GM23338 (cell line): ENCODE measurements at regions not wholly inside any gene's neighbourhood (a gene's known extent, or its start where the extent isn't known, plus 50 kb on each side); places are given as distances from the start of the nearest gene placed in this dataset.

Experiments
- ATAC-seq: fragments of 200-7000 bp; cut with Tn5 transposase; 3 replicates; pipeline ENCODE4 v1.9.1; 2020
- DNase-seq: peaks from one replicate; pipeline ENCODE4 v3.0.0-alpha.2; 2015; ENCODE audit warnings: low spot score
- H2AFZ ChIP-seq: fragments of 200-600 bp; sonication (generic); 2 replicates; pipeline ENCODE4 v1.8.0; 2016; ENCODE audit warnings: antibody characterized with exemption, mild to moderate bottlenecking, moderate library complexity
- H3F3A ChIP-seq: fragments of 200-600 bp; sonication (generic); replicated peaks from 2 replicates; pipeline ENCODE4 v1.8.0; 2017; ENCODE audit warnings: antibody characterized with exemption, mixed run types, low read depth
- H3K27ac ChIP-seq: fragments of 200-600 bp; sonication (generic); 2 replicates; pipeline ENCODE4 v1.6.1; 2016; ENCODE audit warnings: low read depth
- H3K27me3 ChIP-seq: fragments of 200-600 bp; sonication (generic); 2 replicates; pipeline ENCODE4 v1.8.0; 2016; ENCODE audit warnings: mild to moderate bottlenecking, mixed run types, moderate library complexity; ENCODE audit not compliant: insufficient read depth
- H3K36me3 ChIP-seq: fragments of 200-600 bp; sonication (generic); 2 replicates; pipeline ENCODE4 v1.8.0; 2016; ENCODE audit warnings: mild to moderate bottlenecking; ENCODE audit not compliant: insufficient read depth
- H3K4me1 ChIP-seq: fragments of 200-600 bp; sonication (generic); 2 replicates; pipeline ENCODE4 v1.8.0; 2016; ENCODE audit warnings: mild to moderate bottlenecking, moderate library complexity; ENCODE audit not compliant: insufficient read depth
- H3K4me2 ChIP-seq: fragments of 200-600 bp; sonication (generic); 2 replicates; pipeline ENCODE4 v1.7.1; 2017; ENCODE audit warnings: mixed run types
- H3K4me3 ChIP-seq: fragments of 200-600 bp; sonication (generic); 2 replicates; pipeline ENCODE4 v1.6.1; 2016; ENCODE audit warnings: mixed run types
- H3K79me2 ChIP-seq: fragments of 200-600 bp; sonication (generic); replicated peaks from 2 replicates; pipeline ENCODE4 v1.8.0; 2017; ENCODE audit warnings: mild to moderate bottlenecking; ENCODE audit not compliant: insufficient read depth
- H3K9me2 ChIP-seq: fragments of 200-600 bp; sonication (generic); 2 replicates; pipeline ENCODE4 v1.8.0; 2017; ENCODE audit not compliant: insufficient read depth
- H4K20me1 ChIP-seq: fragments of 200-600 bp; sonication (generic); replicated peaks from 2 replicates; pipeline ENCODE4 v1.8.0; 2017; ENCODE audit warnings: mild to moderate bottlenecking; ENCODE audit not compliant: insufficient read depth
- H3K27ac Mint-ChIP-seq: 2 replicates; pipeline ENCODE4 v1.8.0; 2020; ENCODE audit warnings: inconsistent platforms, mild to moderate bottlenecking, moderate library complexity, mixed read lengths
- H3K27me3 Mint-ChIP-seq: 3 replicates; pipeline ENCODE4 v1.8.0; 2022; ENCODE audit warnings: low read depth, mild to moderate bottlenecking, moderate library complexity, mixed read lengths, inconsistent platforms; ENCODE audit not compliant: insufficient read depth, poor library complexity
- H3K36me3 Mint-ChIP-seq: 3 replicates; pipeline ENCODE4 v1.8.0; 2021; ENCODE audit warnings: low read depth, mild to moderate bottlenecking, inconsistent platforms, moderate library complexity, mixed read lengths
- H3K4me1 Mint-ChIP-seq: 3 replicates; pipeline ENCODE4 v1.8.0; 2020; ENCODE audit warnings: mild to moderate bottlenecking, inconsistent platforms, mixed read lengths
- H3K4me3 Mint-ChIP-seq: 3 replicates; pipeline ENCODE4 v1.8.0; 2021; ENCODE audit warnings: moderate library complexity, mild to moderate bottlenecking, inconsistent platforms, mixed read lengths
- H3K9me3 Mint-ChIP-seq: 3 replicates; pipeline ENCODE4 v1.8.0; 2020; ENCODE audit warnings: moderate library complexity, mild to moderate bottlenecking, inconsistent platforms, mixed read lengths
- CREB1 ChIP-seq: fragments of 250-450 bp; sonication (Bioruptor Pico); IDR thresholded peaks from 2 replicates; pipeline ENCODE4 v1.5.0; 2020; ENCODE audit warnings: low read depth, mild to moderate bottlenecking, moderate library complexity
- CTCF ChIP-seq, 2 experiments: fragments of 200-600 bp in 1 of 2; sonication (generic) in 1 of 2; conservative IDR thresholded peaks; 2 replicates each; pipeline versions ENCODE4 v1.5.1 to v1.6.1; 2016 to 2017; ENCODE audit warnings: antibody characterized with exemption in 2 of 2, low read depth in 2 of 2, mild to moderate bottlenecking in 2 of 2, moderate library complexity in 1 of 2
- ETS1 ChIP-seq: IDR thresholded peaks from 2 replicates; pipeline ENCODE4 v1.6.1; 2016; ENCODE audit warnings: antibody characterized with exemption
- EZH2 ChIP-seq: fragments of 200-600 bp; sonication (generic); IDR thresholded peaks from one replicate; pipeline ENCODE4 v1.8.0; 2017; ENCODE audit warnings: antibody characterized with exemption, mild to moderate bottlenecking, low read depth; ENCODE audit not compliant: unreplicated experiment
- EZH2phosphoT487 ChIP-seq: fragments of 200-600 bp; sonication (generic); IDR thresholded peaks from one replicate; pipeline ENCODE4 v1.8.1; 2018; ENCODE audit warnings: antibody characterized with exemption; ENCODE audit not compliant: unreplicated experiment
- JUNB ChIP-seq: IDR thresholded peaks from one replicate; pipeline ENCODE4 v1.6.1; 2016; ENCODE audit warnings: antibody characterized with exemption; ENCODE audit not compliant: unreplicated experiment
- NANOG ChIP-seq: IDR thresholded peaks from 2 replicates; pipeline ENCODE4 v1.6.1; 2016; ENCODE audit warnings: antibody characterized with exemption, borderline replicate concordance
- POLR2AphosphoS5 ChIP-seq: IDR thresholded peaks from 2 replicates; pipeline ENCODE4 v1.6.1; 2016; ENCODE audit warnings: antibody characterized with exemption, low read depth
- REST ChIP-seq: IDR thresholded peaks from one replicate; pipeline ENCODE4 v1.6.1; 2018; ENCODE audit warnings: antibody characterized with exemption; ENCODE audit not compliant: unreplicated experiment
- STAT1 ChIP-seq: IDR thresholded peaks from one replicate; pipeline ENCODE4 v1.6.1; 2016; ENCODE audit warnings: antibody characterized with exemption; ENCODE audit not compliant: unreplicated experiment
- ZNF114 ChIP-seq: fragments of 250-450 bp; sonication (Bioruptor Pico); IDR thresholded peaks from 2 replicates; pipeline ENCODE4 v1.5.0; 2020; ENCODE audit warnings: mild to moderate bottlenecking, moderate library complexity
- ZNF331 ChIP-seq: fragments of 250-450 bp; sonication (Bioruptor Pico); IDR thresholded peaks from 2 replicates; pipeline ENCODE4 v1.5.0; 2020; ENCODE audit warnings: low read depth, mild to moderate bottlenecking, moderate library complexity
- ZNF462 ChIP-seq: fragments of 250-450 bp; sonication (Bioruptor Pico); IDR thresholded peaks from 2 replicates; pipeline ENCODE4 v1.5.0; 2020; ENCODE audit warnings: mild to moderate bottlenecking, moderate library complexity

- TF ChIP-seq ZNF462 (CRISPR knock-in tag) (no peak), EZH2 (no peak), REST (no peak), ZNF331 (CRISPR knock-in tag) (no peak), ETS1 (no peak), ZNF114 (CRISPR knock-in tag) (no peak), NANOG (no peak), CTCF (conservative IDR thresholded peaks at IDR 0.05; ENCODE audit: low read depth in 2 of 2) (no peak), JUNB (no peak), STAT1 (no peak), CREB1 (no peak), EZH2phosphoT487 (no peak), POLR2AphosphoS5 (no peak)
- Histone ChIP-seq H3F3A (no peaks in the 10 kb centered on the region), H3K27me3 (no peaks in the 10 kb centered on the region), H3K27ac (no peak overlapping the region), H3K4me3 (no peak overlapping the region), H3K9me2 (0 out of 2 replicates have a peak, but pooled peaks cover 3% of the 10 kb centered on the region), H4K20me1 (no peaks in the 10 kb centered on the region), H2AFZ (no peak overlapping the region), H3K4me2 (no peak overlapping the region), H3K79me2 (no peaks in the 10 kb centered on the region), H3K4me1 (no peaks in the 10 kb centered on the region), H3K36me3 (no peaks in the 10 kb centered on the region)
- Mint-ChIP-seq H3K36me3 (no peaks in the 10 kb centered on the region), H3K4me3 (no peak overlapping the region), H3K27ac (no peak overlapping the region), H3K4me1 (no peaks in the 10 kb centered on the region; the same call in 2 of the 3 replicates), H3K27me3 (no peaks in the 10 kb centered on the region), H3K9me3 (no peaks in the 10 kb centered on the region)
- no peak for DNase-seq
- no peak for ATAC-seq
Measured at GRCh38 chr14:97230051-97230450, 432.9 kb downstream of the VRK1 start.
